ENCODE measurements at regions not wholly inside any gene's neighbourhood (a gene's known extent, or its start where the extent isn't known, plus 50 kb on each side); places are given as distances from the start of the nearest gene placed in this dataset.

- no peak for TF ChIP-seq PBX2 (CRISPR knock-in tag; IDR thresholded peaks at IDR 0.05; ENCODE audit: low read depth)
- TF ChIP-seq PBX2 (tag; conservative IDR thresholded peaks at IDR 0.05; ENCODE audit: low read depth), result no peak
- no peak for TF ChIP-seq HDAC2 (IDR thresholded peaks at IDR 0.05)
- no peak for TF ChIP-seq ZNF436 (CRISPR knock-in tag; IDR thresholded peaks at IDR 0.05)
- TF ChIP-seq PTRF (tag; IDR thresholded peaks at IDR 0.05), result no peak
- TF ChIP-seq YY1 (IDR thresholded peaks at IDR 0.05; ENCODE audit: borderline replicate concordance in 1 of 3, control insufficient read depth in 1 of 3, extremely low read depth in 1 of 3, insufficient read depth in 3 of 3, insufficient read length in 1 of 3, insufficient replicate concordance in 2 of 3, low read depth in 1 of 3, low read length in 2 of 3), result no peak
- no peak for TF ChIP-seq ELF4 (CRISPR knock-in tag; IDR thresholded peaks at IDR 0.05)
- TF ChIP-seq LCOR (CRISPR knock-in tag; IDR thresholded peaks at IDR 0.05), result no peak
- no peak for TF ChIP-seq TSHZ1 (CRISPR knock-in tag; IDR thresholded peaks at IDR 0.05)
- no peak for TF ChIP-seq ZBTB34 (CRISPR knock-in tag; IDR thresholded peaks at IDR 0.05)
- no peak for TF ChIP-seq CREB3 (tag; conservative IDR thresholded peaks at IDR 0.05; ENCODE audit: low read depth)
- TF ChIP-seq ZNF316 (IDR thresholded peaks at IDR 0.05), result no peak
These were observed 65.6 kb downstream of the SEC61B start (continued) for GRCh38 chr9:99287641-99288040.
